ENCODE measurements at regions not wholly inside any gene's neighbourhood (a gene's known extent, or its start where the extent isn't known, plus 50 kb on each side); places are given as distances from the start of the nearest gene placed in this dataset.

GRCh38 chr19:31597616-31598015 lies 248.4 kb upstream of the TSHZ3 start:
- no peak for DNase-seq (ENCODE audit: low read depth in 4 of 4, low spot score in 1 of 4)

GRCh38 chr19:31598730-31599238 lies 249.5 kb upstream of the TSHZ3 start:
- DNase-seq (ENCODE audit: low read depth in 4 of 4, low spot score in 1 of 4): no peak

GRCh38 chr19:31600731-31601295 lies 251.6 kb upstream of the TSHZ3 start:
- no peak for DNase-seq (ENCODE audit: low read depth in 4 of 4, low spot score in 1 of 4)

GRCh38 chr19:31601855-31602254 lies 252.6 kb upstream of the TSHZ3 start:
- no peak for DNase-seq (ENCODE audit: low read depth in 4 of 4, low spot score in 1 of 4)

GRCh38 chr19:31602548-31602947 lies 253.3 kb upstream of the TSHZ3 start:
- no peak for DNase-seq (ENCODE audit: low read depth in 4 of 4, low spot score in 1 of 4)

GRCh38 chr19:31604493-31605040 lies 255.3 kb upstream of the TSHZ3 start:
- no peak for DNase-seq (ENCODE audit: low read depth in 4 of 4, low spot score in 1 of 4)

- no peak for DNase-seq (ENCODE audit: low read depth in 4 of 4, low spot score in 1 of 4)
Measured at GRCh38 chr19:31610018-31610417, 260.8 kb upstream of the TSHZ3 start.

- DNase-seq (ENCODE audit: low read depth in 4 of 4, low spot score in 1 of 4): no peak
Measured at GRCh38 chr19:31611046-31611877, 262.0 kb upstream of the TSHZ3 start.

- no peak for DNase-seq (ENCODE audit: low read depth in 4 of 4, low spot score in 1 of 4)
Measured at GRCh38 chr19:31612873-31613272, 263.6 kb upstream of the TSHZ3 start.

- no peak for DNase-seq (ENCODE audit: low read depth in 4 of 4, low spot score in 1 of 4)
Measured at GRCh38 chr19:31613683-31614219, 264.5 kb upstream of the TSHZ3 start.

- DNase-seq (ENCODE audit: low read depth in 4 of 4, low spot score in 1 of 4): no peak
Measured at GRCh38 chr19:31616031-31616430, 266.8 kb upstream of the TSHZ3 start.

GRCh38 chr19:31617010-31617585 lies 267.9 kb upstream of the TSHZ3 start:
- DNase-seq (ENCODE audit: low read depth in 4 of 4, low spot score in 1 of 4): no peak

GRCh38 chr19:31625056-31625455 lies 275.8 kb upstream of the TSHZ3 start:
- no peak for DNase-seq (ENCODE audit: low read depth in 4 of 4, low spot score in 1 of 4)

- DNase-seq (ENCODE audit: low read depth in 4 of 4, low spot score in 1 of 4): no peak
Measured at GRCh38 chr19:31625575-31625974, 276.3 kb upstream of the TSHZ3 start.

GRCh38 chr19:31626941-31627340 lies 277.7 kb upstream of the TSHZ3 start:
- no peak for DNase-seq (ENCODE audit: low read depth in 4 of 4, low spot score in 1 of 4)

GRCh38 chr19:31627620-31628365 lies 278.6 kb upstream of the TSHZ3 start:
- no peak for DNase-seq (ENCODE audit: low read depth in 4 of 4, low spot score in 1 of 4)

GRCh38 chr19:31629579-31630363 lies 280.5 kb upstream of the TSHZ3 start:
- DNase-seq (ENCODE audit: low read depth in 4 of 4, low spot score in 1 of 4): no peak

- no peak for DNase-seq (ENCODE audit: low read depth in 4 of 4, low spot score in 1 of 4)
Measured at GRCh38 chr19:31633014-31633413, 283.8 kb upstream of the TSHZ3 start.

- no peak for DNase-seq (ENCODE audit: low read depth in 4 of 4, low spot score in 1 of 4)
Measured at GRCh38 chr19:31639306-31639705, 290.1 kb upstream of the TSHZ3 start.

- DNase-seq (ENCODE audit: low read depth in 4 of 4, low spot score in 1 of 4): no peak
Measured at GRCh38 chr19:31641591-31641990, 292.4 kb upstream of the TSHZ3 start.

Data from stimulated activated CD4-positive, alpha-beta T cell treated with anti-CD3 and anti-CD28 coated beads, Interleukin-1b, Interleukin-23, amount 100 ng/mL, for 24 hours (primary cell).